GM12878 (cell line): ENCODE measurements at regions not wholly inside any gene's neighbourhood (a gene's known extent, or its start where the extent isn't known, plus 50 kb on each side); places are given as distances from the start of the nearest gene placed in this dataset.
A peak's percentile ranks its signal among the peaks of the same experiment; 100 is the strongest.

Experiments
- ATAC-seq: fragments of 200-7000 bp; cut with Tn5 transposase; 3 replicates; pipeline ENCODE4 v1.9.1; 2020; ENCODE audit warnings: mild to moderate bottlenecking, moderate library complexity
- BruUV-seq: library from RNA; stranded (reverse); fragments of 400-500 nt; replicated peaks from 2 replicates; lab custom pipeline; 2021; lab: Mats Ljungman, UMichigan
- CTCF ChIA-PET: fragments of 300-600 bp; sonication (Branson Sonifier 250); formaldehyde crosslinking; extraction: SDS; loops from one replicate; lab custom pipeline; 2021; ENCODE audit warnings: inconsistent platforms; lab: Yijun Ruan, JAX
- POLR2A ChIA-PET: fragments of 350-600 bp; formaldehyde crosslinking; extraction: SDS; loops from one replicate; lab custom pipeline; 2021; ENCODE audit warnings: inconsistent platforms; lab: Charles Lee
- RAD21 ChIA-PET: fragments of 300-600 bp; sonication (Branson Sonifier 250); formaldehyde crosslinking; loops from one replicate; lab custom pipeline; 2023; ENCODE audit warnings: antibody characterized with exemption; ENCODE audit not compliant: unreplicated experiment; lab: Charles Lee
- SMC1A ChIA-PET: fragments of 300-600 bp; sonication (Branson Sonifier 250); formaldehyde crosslinking; loops from one replicate; lab custom pipeline; 2023; ENCODE audit not compliant: unreplicated experiment, uncharacterized antibody; lab: Charles Lee
- DNase-seq: peaks from one replicate; pipeline ENCODE4 v3.0.0-alpha.2; 2011; ENCODE audit warnings: low read depth, low spot score
- FAIRE-seq: peaks from 3 replicates; lab custom pipeline; 2011; peaks lifted over from hg19 to GRCh38; lab: Jason Lieb, UNC
- H2AFZ ChIP-seq: 2 replicates; pipeline ENCODE4 v1.6.0; 2011; ENCODE audit warnings: low read depth, low read length, control low read depth; ENCODE audit not compliant: control insufficient read depth
- H3K27ac ChIP-seq: 2 replicates; pipeline ENCODE4 v1.5.1; 2011; ENCODE audit warnings: control low read depth; ENCODE audit not compliant: control insufficient read depth, insufficient read depth
- H3K27me3 ChIP-seq, 2 experiments: replicated peaks in 1 of 2; 2 replicates each; pipeline versions ENCODE4 v1.6.0 to v1.6.1; 2011; ENCODE audit warnings: low read length in 1 of 2; ENCODE audit not compliant: control insufficient read depth in 2 of 2, insufficient read depth in 2 of 2
- H3K36me3 ChIP-seq, 2 experiments: 2 replicates each; pipeline ENCODE4 v1.5.1; 2011; ENCODE audit warnings: low read length in 1 of 2; ENCODE audit not compliant: control insufficient read depth in 2 of 2, insufficient read depth in 2 of 2
- H3K4me1 ChIP-seq: 2 replicates; pipeline ENCODE4 v1.6.1; 2011; ENCODE audit warnings: mild to moderate bottlenecking, low read length, moderate library complexity, mixed read lengths; ENCODE audit not compliant: control insufficient read depth, insufficient read depth
- H3K4me2 ChIP-seq: 2 replicates; pipeline ENCODE4 v1.6.0; 2011; ENCODE audit warnings: control low read depth; ENCODE audit not compliant: control insufficient read depth, insufficient read depth
- H3K4me3 ChIP-seq: fragments of 200-600 bp; sonication (generic); 2 replicates; pipeline ENCODE4 v1.5.1; 2016
- H3K79me2 ChIP-seq: 2 replicates; pipeline ENCODE4 v1.6.0; 2011; ENCODE audit warnings: low read length; ENCODE audit not compliant: control insufficient read depth, insufficient read depth
- H3K9ac ChIP-seq: 2 replicates; pipeline ENCODE4 v1.8.0; 2011; ENCODE audit warnings: low read length, control low read depth, mixed read lengths; ENCODE audit not compliant: control insufficient read depth, insufficient read depth
- H3K9me3 ChIP-seq: replicated peaks from 3 replicates; pipeline ENCODE4 v1.5.1; 2011; ENCODE audit warnings: mild to moderate bottlenecking, low read length; ENCODE audit not compliant: control insufficient read depth, insufficient read depth
- H4K20me1 ChIP-seq: 2 replicates; pipeline ENCODE4 v1.6.0; 2011; ENCODE audit not compliant: control insufficient read depth, insufficient read depth
- BCL3 ChIP-seq: IDR thresholded peaks from 2 replicates; pipeline ENCODE4 v1.6.1; 2011; ENCODE audit warnings: borderline replicate concordance, low read depth, mild to moderate bottlenecking, moderate library complexity, low read length; ENCODE audit not compliant: insufficient read depth, poor library complexity, severe bottlenecking
- JUNB ChIP-seq: IDR thresholded peaks from 2 replicates; pipeline ENCODE4 v1.6.1; 2016; ENCODE audit warnings: antibody characterized with exemption, mild to moderate bottlenecking
- NFYB ChIP-seq: IDR thresholded peaks from 2 replicates; pipeline ENCODE4 v1.6.1; 2011; ENCODE audit warnings: low read depth, mild to moderate bottlenecking, low read length, improper control_type of control experiment, moderate library complexity; ENCODE audit not compliant: insufficient read depth
- POLR2AphosphoS2 ChIP-seq: IDR thresholded peaks from 2 replicates; pipeline ENCODE4 v1.6.1; 2011; ENCODE audit warnings: low read depth, mild to moderate bottlenecking, low read length, improper control_type of control experiment, moderate library complexity
- RCOR1 ChIP-seq: conservative IDR thresholded peaks from 2 replicates; pipeline ENCODE4 v1.6.1; 2012; ENCODE audit warnings: low read depth, low read length, improper control_type of control experiment
- RELB ChIP-seq: fragments of 450-650 bp; IDR thresholded peaks from 2 replicates; pipeline ENCODE4 v1.6.1; 2017; ENCODE audit warnings: low read depth, mild to moderate bottlenecking, moderate library complexity
- SMAD5 ChIP-seq: IDR thresholded peaks from 2 replicates; pipeline ENCODE4 v1.6.1; 2016; ENCODE audit warnings: antibody characterized with exemption, low read depth
- TAF1 ChIP-seq: IDR thresholded peaks from 2 replicates; pipeline ENCODE4 v1.6.1; 2011; ENCODE audit warnings: mild to moderate bottlenecking, low read depth, low read length, borderline replicate concordance
- in situ Hi-C: fragments of 300-500 bp; cut with MboI; formaldehyde crosslinking; loops from 9 replicates; pipeline ENCODE4 v1.14.3; 2018; ENCODE audit warnings: mixed read lengths
- intact Hi-C: fragments of 100-400 bp; cut with micrococcal nuclease; formaldehyde crosslinking; loops from one replicate; pipeline ENCODE4 v1.14.2; 2022; ENCODE audit not compliant: unreplicated experiment
- TF ChIP-seq, protein P1 (sequence below): IDR thresholded peaks from 2 replicates; pipeline ENCODE4 v1.6.1; 2012; ENCODE audit warnings: improper control_type of control experiment, low read depth, low read length; ENCODE audit not compliant: insufficient replicate concordance

DNA sequence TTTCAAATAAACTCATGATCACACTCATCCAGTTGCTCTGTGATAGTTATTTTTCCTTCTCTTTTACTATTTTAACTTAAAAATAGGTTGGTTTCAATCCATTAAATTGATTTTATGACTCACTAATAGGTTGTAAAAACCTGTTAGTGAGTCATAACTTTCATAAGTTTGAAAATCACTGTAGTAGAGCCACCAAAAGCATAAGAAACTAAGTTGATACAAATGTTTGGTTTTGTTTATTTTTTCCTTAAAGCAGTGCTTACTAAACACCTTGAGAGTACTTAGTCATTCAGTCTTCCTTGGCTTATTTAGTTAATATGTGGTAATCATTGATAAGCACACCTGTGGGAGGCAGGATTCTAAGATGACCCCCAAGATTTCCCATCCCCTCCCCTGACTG is 312.1 kb upstream of the MAN1A1 start:
- Histone ChIP-seq H3K4me2 (no peak overlapping the region), H3K27ac (no peak overlapping the region), H2AFZ (no peak overlapping the region), H3K9me3 (no peaks in the 10 kb centered on the region), H3K4me1 (no peaks in the 10 kb centered on the region), H3K79me2 (no peaks in the 10 kb centered on the region), H3K4me3 (no peak overlapping the region), H3K36me3 (no peaks in the 10 kb centered on the region), H3K9ac (no peak overlapping the region), H3K27me3 (no peaks in the 10 kb centered on the region), H4K20me1 (no peaks in the 10 kb centered on the region)
- no peak for FAIRE-seq
- ATAC-seq, result peak; percentile 61
- SMC1A ChIA-PET, result interaction anchor here (0.8 kb wide), 1 partner anchor 17 kb away, joined by 3 read pairs; no protein-coding TSS in a partner anchor
- intact Hi-C loops, result loop anchor here (5.0 kb wide), 1 partner anchor 309 kb away; no protein-coding TSS in a partner anchor
- CTCF ChIA-PET, result no interaction called here
- POLR2A ChIA-PET, result no interaction called here
- in situ Hi-C loops, result no loop called here
- DNase-seq, result no peak
- TF ChIP-seq JUNB (peak; percentile 47; the same call in 1 of the 2 replicates), NFYB (no peak), RCOR1 (no peak), BCL3 (no peak), RELB (no peak), POLR2AphosphoS2 (no peak), SMAD5 (no peak), TAF1 (no peak)
- TF ChIP-seq, protein P1, sequence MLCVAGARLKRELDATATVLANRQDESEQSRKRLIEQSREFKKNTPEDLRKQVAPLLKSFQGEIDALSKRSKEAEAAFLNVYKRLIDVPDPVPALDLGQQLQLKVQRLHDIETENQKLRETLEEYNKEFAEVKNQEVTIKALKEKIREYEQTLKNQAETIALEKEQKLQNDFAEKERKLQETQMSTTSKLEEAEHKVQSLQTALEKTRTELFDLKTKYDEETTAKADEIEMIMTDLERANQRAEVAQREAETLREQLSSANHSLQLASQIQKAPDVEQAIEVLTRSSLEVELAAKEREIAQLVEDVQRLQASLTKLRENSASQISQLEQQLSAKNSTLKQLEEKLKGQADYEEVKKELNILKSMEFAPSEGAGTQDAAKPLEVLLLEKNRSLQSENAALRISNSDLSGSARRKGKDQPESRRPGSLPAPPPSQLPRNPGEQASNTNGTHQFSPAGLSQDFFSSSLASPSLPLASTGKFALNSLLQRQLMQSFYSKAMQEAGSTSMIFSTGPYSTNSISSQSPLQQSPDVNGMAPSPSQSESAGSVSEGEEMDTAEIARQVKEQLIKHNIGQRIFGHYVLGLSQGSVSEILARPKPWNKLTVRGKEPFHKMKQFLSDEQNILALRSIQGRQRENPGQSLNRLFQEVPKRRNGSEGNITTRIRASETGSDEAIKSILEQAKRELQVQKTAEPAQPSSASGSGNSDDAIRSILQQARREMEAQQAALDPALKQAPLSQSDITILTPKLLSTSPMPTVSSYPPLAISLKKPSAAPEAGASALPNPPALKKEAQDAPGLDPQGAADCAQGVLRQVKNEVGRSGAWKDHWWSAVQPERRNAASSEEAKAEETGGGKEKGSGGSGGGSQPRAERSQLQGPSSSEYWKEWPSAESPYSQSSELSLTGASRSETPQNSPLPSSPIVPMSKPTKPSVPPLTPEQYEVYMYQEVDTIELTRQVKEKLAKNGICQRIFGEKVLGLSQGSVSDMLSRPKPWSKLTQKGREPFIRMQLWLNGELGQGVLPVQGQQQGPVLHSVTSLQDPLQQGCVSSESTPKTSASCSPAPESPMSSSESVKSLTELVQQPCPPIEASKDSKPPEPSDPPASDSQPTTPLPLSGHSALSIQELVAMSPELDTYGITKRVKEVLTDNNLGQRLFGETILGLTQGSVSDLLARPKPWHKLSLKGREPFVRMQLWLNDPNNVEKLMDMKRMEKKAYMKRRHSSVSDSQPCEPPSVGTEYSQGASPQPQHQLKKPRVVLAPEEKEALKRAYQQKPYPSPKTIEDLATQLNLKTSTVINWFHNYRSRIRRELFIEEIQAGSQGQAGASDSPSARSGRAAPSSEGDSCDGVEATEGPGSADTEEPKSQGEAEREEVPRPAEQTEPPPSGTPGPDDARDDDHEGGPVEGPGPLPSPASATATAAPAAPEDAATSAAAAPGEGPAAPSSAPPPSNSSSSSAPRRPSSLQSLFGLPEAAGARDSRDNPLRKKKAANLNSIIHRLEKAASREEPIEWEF, result no peak
- no TSS peak for BruUV-seq
- RAD21 ChIA-PET, result no interaction called here
